ENCODE measurements at regions not wholly inside any gene's neighbourhood (a gene's known extent, or its start where the extent isn't known, plus 50 kb on each side); places are given as distances from the start of the nearest gene placed in this dataset.
A peak's percentile ranks its signal among the peaks of the same experiment; 100 is the strongest.

DNA sequence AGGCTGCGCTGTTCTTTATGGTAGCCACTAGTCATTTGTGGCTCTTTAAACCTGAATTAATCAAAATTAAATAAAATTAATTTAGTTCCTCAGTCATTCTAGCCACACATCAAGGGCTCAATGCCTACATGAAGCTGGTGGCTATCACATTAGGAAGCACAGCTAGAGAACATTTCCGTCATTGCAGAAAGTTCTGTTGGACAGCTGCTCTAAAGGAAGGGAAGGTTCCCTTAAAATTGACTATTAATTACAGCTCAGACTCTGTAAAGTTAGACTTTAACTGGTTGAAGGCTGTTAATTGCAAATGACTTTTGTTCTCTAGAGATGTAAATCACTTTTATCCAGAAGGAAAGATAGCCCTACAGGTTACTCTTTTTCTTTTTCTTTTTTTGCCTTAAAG, 202.7 kb upstream of the ADAMTS9 start:
- H3K27ac ChIP-seq (ENCODE audit: low read depth, low read length, severe bottlenecking): no peak overlapping the region
- no peaks in the 10 kb centered on the region for H3K9me3 ChIP-seq (ENCODE audit: control insufficient read depth, low read length)
- 100% methylated on average over 1 of the region's 2 CpGs for WGBS, 2 experiments (ENCODE audit: insufficient coverage in 2 of 2)
- H3K4me3 ChIP-seq (ENCODE audit: extremely low read depth, insufficient read depth, low read length, poor library complexity, severe bottlenecking): no peak overlapping the region
- no peaks in the 10 kb centered on the region for H3K4me1 ChIP-seq (ENCODE audit: control insufficient read depth, insufficient read depth, low read length, poor library complexity, severe bottlenecking)
- no peaks in the 10 kb centered on the region for H3K36me3 ChIP-seq (ENCODE audit: control insufficient read depth, insufficient read depth, low read length)

GRCh38 chr3:64890006-64890405, 202.2 kb upstream of the ADAMTS9 start:
- H3K36me3 ChIP-seq (ENCODE audit: control insufficient read depth, insufficient read depth, low read length): no peaks in the 10 kb centered on the region
- WGBS, 2 experiments (ENCODE audit: insufficient coverage in 2 of 2): 84 to 93% methylated on average over 9 to 10 of the region's 10 CpGs

DNA sequence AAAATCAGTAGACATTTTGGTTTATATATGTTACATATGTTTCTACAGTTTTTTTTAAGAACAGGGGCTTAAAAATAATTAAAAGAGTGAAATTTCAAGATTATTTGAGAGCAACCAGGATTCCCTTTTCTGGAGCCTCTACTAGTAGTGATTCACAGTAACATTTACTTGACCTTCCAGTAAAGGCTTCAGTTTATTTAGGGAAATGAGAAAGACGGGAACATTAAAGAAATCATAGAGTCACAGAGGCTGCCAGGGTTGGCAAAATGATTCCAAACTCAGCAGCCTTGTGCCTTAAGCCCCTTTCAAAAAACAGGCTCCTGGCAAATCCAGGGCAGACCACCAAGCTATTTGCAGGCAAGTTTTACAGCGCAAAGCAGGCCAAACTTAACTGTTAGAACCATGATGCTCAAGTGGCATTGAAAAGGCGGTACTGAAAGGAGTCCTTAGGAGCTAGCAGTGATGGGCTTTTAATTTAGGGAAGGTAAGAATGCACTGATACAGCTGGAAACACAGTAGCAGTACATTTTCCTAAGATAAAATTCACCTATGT, 201.1 kb upstream of the ADAMTS9 start:
- Histone ChIP-seq H3K36me3 (ENCODE audit: control insufficient read depth, insufficient read depth, low read length) (no peaks in the 10 kb centered on the region), H3K4me1 (ENCODE audit: control insufficient read depth, insufficient read depth, low read length, poor library complexity, severe bottlenecking) (no peaks in the 10 kb centered on the region), H3K9me3 (ENCODE audit: control insufficient read depth, low read length) (no peaks in the 10 kb centered on the region), H3K27ac (ENCODE audit: low read depth, low read length, severe bottlenecking) (no peak overlapping the region), H3K4me3 (ENCODE audit: extremely low read depth, insufficient read depth, low read length, poor library complexity, severe bottlenecking) (no peak overlapping the region)
- WGBS, 2 experiments (ENCODE audit: insufficient coverage in 2 of 2): 95 to 96% methylated on average over 2 of the region's 3 CpGs

More at GRCh38 chr3:64890006-64890405, 202.2 kb upstream of the ADAMTS9 start:
- Histone ChIP-seq H3K4me3 (ENCODE audit: extremely low read depth, insufficient read depth, low read length, poor library complexity, severe bottlenecking) (no peak overlapping the region), H3K9me3 (ENCODE audit: control insufficient read depth, low read length) (no peaks in the 10 kb centered on the region), H3K4me1 (ENCODE audit: control insufficient read depth, insufficient read depth, low read length, poor library complexity, severe bottlenecking) (no peaks in the 10 kb centered on the region), H3K27ac (ENCODE audit: low read depth, low read length, severe bottlenecking) (no peak overlapping the region)

GRCh38 chr3:64888165-64888564, 200.4 kb upstream of the ADAMTS9 start:
- Histone ChIP-seq H3K4me3 (ENCODE audit: extremely low read depth, insufficient read depth, low read length, poor library complexity, severe bottlenecking) (no peak overlapping the region), H3K27ac (ENCODE audit: low read depth, low read length, severe bottlenecking) (no peak overlapping the region), H3K36me3 (ENCODE audit: control insufficient read depth, insufficient read depth, low read length) (no peaks in the 10 kb centered on the region), H3K9me3 (ENCODE audit: control insufficient read depth, low read length) (no peaks in the 10 kb centered on the region), H3K4me1 (ENCODE audit: control insufficient read depth, insufficient read depth, low read length, poor library complexity, severe bottlenecking) (no peaks in the 10 kb centered on the region)
- no CpG with 5 or more reads among the region's 1 CpG for WGBS, 2 experiments (ENCODE audit: insufficient coverage in 2 of 2)

DNA sequence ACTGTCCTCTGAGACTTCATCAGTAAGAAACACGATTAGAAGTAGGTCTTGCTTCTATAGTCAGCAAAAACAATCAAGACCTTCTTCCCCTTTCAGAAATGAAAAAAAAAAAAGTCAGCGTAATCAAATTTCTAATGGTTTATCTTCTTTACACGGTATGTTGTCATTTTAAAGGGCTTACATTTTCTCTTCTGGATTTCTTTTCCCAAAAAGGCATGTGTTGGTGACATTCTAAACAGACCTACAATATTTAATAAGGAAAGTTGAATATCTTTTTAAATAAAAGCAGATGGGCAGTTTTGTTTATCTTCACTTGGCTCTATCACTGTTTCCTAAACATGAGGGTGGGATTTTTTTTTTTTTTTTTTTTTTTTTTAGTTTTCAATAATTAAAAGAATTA, 197.3 kb upstream of the ADAMTS9 start:
- H3K9me3 ChIP-seq (ENCODE audit: control insufficient read depth, low read length): peaks cover 6% of the 10 kb centered on the region
- H3K27ac ChIP-seq (ENCODE audit: low read depth, low read length, severe bottlenecking): no peak overlapping the region
- 100% methylated on average over 1 of the region's 3 CpGs for WGBS, 2 experiments (ENCODE audit: insufficient coverage in 2 of 2)
- peaks cover 3% of the 10 kb centered on the region for H3K4me1 ChIP-seq (ENCODE audit: control insufficient read depth, insufficient read depth, low read length, poor library complexity, severe bottlenecking)
- no peaks in the 10 kb centered on the region for H3K36me3 ChIP-seq (ENCODE audit: control insufficient read depth, insufficient read depth, low read length)
- H3K4me3 ChIP-seq (ENCODE audit: extremely low read depth, insufficient read depth, low read length, poor library complexity, severe bottlenecking): no peak overlapping the region

DNA sequence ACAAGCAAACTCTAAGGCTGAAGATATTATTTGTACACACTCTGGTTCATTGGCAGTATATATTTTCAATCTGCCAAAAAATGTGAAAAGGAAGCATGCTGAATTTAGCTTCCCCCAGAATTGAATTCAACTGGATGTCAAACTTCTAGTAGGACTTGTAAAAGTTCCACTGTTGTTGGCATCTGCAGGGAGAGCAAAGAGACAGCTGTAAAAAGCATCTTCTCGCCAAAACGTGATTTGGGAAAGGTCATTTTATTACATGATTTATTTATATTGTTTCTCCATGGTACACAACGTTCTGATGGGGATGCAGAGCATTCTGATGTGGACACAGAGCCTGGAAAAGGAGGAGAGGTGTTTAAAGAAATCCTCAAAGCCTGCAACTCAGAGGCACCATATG, 196.7 kb upstream of the ADAMTS9 start:
- no peak overlapping the region for H3K4me3 ChIP-seq (ENCODE audit: extremely low read depth, insufficient read depth, low read length, poor library complexity, severe bottlenecking)
- H3K27ac ChIP-seq (ENCODE audit: low read depth, low read length, severe bottlenecking): no peak overlapping the region
- H3K36me3 ChIP-seq (ENCODE audit: control insufficient read depth, insufficient read depth, low read length): no peaks in the 10 kb centered on the region
- peaks cover 3% of the 10 kb centered on the region for H3K4me1 ChIP-seq (ENCODE audit: control insufficient read depth, insufficient read depth, low read length, poor library complexity, severe bottlenecking)
- H3K9me3 ChIP-seq (ENCODE audit: control insufficient read depth, low read length): peaks cover 6% of the 10 kb centered on the region
- WGBS, 2 experiments (ENCODE audit: insufficient coverage in 2 of 2): no CpG with 5 or more reads among the region's 3 CpGs

DNA sequence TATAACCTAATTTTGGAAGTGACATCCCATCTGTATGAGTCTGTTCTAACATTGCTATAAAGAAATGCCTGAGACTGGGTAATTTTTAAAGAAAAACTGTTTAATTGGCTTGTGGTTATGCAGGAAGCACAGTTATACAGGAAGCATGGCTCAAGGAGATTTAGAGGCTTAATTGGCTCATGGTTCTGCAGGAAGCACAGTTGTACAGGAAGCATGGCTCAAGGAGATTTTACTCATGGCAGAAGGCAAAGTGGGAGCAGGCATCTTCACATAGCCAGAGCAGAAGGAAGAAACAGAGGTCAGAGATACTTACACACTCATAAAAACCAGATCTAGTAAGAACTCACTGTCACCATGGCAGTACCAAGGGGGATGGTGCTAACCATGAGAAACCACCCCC, 193.1 kb upstream of the ADAMTS9 start:
- Histone ChIP-seq H3K36me3 (ENCODE audit: control insufficient read depth, insufficient read depth, low read length) (no peaks in the 10 kb centered on the region), H3K27ac (ENCODE audit: low read depth, low read length, severe bottlenecking) (no peak overlapping the region), H3K4me1 (ENCODE audit: control insufficient read depth, insufficient read depth, low read length, poor library complexity, severe bottlenecking) (peaks cover 3% of the 10 kb centered on the region), H3K4me3 (ENCODE audit: extremely low read depth, insufficient read depth, low read length, poor library complexity, severe bottlenecking) (no peak overlapping the region), H3K9me3 (ENCODE audit: control insufficient read depth, low read length) (peaks cover 6% of the 10 kb centered on the region)

DNA sequence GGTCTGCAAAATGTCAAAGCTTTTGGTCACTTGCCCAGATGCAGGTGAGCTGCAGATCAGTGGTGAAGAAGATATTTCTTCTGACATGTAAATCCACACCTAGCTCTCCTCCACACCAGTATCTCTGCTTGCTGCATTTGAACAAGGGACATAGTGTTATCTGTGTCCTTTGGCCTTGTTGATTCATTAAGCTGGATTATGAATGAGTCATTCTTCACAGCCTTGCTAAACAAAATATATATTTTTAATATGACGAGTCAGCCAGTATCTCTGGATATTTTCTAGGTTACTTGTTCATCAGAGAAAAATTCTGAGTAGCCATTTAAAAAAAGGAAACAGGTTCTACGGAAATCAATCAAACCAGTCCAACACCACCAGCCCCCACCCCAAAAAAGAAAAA, 190.6 kb upstream of the ADAMTS9 start:
- Histone ChIP-seq H3K9me3 (ENCODE audit: control insufficient read depth, low read length) (peaks cover 6% of the 10 kb centered on the region), H3K4me3 (ENCODE audit: extremely low read depth, insufficient read depth, low read length, poor library complexity, severe bottlenecking) (no peak overlapping the region), H3K36me3 (ENCODE audit: control insufficient read depth, insufficient read depth, low read length) (no peaks in the 10 kb centered on the region), H3K27ac (ENCODE audit: low read depth, low read length, severe bottlenecking) (no peak overlapping the region), H3K4me1 (ENCODE audit: control insufficient read depth, insufficient read depth, low read length, poor library complexity, severe bottlenecking) (peaks cover 3% of the 10 kb centered on the region)
- WGBS, 2 experiments (ENCODE audit: insufficient coverage in 2 of 2): no CpG with 5 or more reads among the region's 2 CpGs

DNA sequence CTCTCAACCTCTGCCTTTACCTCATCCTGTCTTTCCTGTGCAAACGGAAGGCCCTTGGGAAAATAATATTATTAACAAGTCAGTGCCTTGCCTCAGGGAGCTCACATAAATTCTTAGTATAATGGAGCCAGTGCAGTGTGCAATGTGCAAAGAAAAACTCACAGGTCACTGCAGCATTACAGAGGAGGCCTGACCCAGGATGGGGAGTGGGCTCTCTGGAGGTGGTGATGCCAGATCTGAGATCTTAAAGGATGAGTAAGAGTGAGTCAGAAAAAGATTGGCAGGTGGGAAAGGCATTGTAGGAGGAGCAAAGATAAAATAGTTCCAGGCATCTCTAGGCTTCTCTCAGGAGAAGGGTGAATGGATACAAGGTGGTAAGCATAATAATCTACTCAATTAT, 185.6 kb upstream of the ADAMTS9 start:
- no CpG with 5 or more reads among the region's 1 CpG for WGBS, 2 experiments (ENCODE audit: insufficient coverage in 2 of 2)
- H3K27ac ChIP-seq (ENCODE audit: low read depth, low read length, severe bottlenecking): peak overlapping the region; percentile 39
- H3K36me3 ChIP-seq (ENCODE audit: control insufficient read depth, insufficient read depth, low read length): no peaks in the 10 kb centered on the region

DNA sequence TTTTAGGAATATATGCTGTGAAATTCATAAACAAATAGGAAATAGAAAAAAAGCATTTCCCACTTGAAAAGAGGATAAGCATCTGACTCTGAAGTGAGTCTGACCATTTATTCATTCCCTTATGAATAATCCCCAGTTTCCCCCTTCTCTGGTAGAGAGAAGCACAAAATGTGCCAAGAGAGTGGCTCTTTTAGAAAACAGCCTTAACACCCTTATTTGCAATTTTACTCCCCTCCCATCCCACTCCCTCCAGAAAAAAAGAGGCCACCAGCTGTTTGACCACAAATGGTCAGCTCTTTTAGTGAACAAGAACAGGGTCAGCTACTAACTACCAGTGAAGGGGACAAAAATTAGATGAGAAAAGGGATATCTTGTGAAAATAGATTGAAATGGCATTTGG, 184.5 kb upstream of the ADAMTS9 start:
- Histone ChIP-seq H3K4me1 (ENCODE audit: control insufficient read depth, insufficient read depth, low read length, poor library complexity, severe bottlenecking) (peaks cover 19% of the 10 kb centered on the region), H3K4me3 (ENCODE audit: extremely low read depth, insufficient read depth, low read length, poor library complexity, severe bottlenecking) (no peak overlapping the region), H3K27ac (ENCODE audit: low read depth, low read length, severe bottlenecking) (no peak overlapping the region), H3K36me3 (ENCODE audit: control insufficient read depth, insufficient read depth, low read length) (no peaks in the 10 kb centered on the region), H3K9me3 (ENCODE audit: control insufficient read depth, low read length) (peaks cover 8% of the 10 kb centered on the region)

More for the DNA sequence above, 185.6 kb upstream of the ADAMTS9 start:
- Histone ChIP-seq H3K4me1 (ENCODE audit: control insufficient read depth, insufficient read depth, low read length, poor library complexity, severe bottlenecking) (peaks cover 19% of the 10 kb centered on the region), H3K4me3 (ENCODE audit: extremely low read depth, insufficient read depth, low read length, poor library complexity, severe bottlenecking) (no peak overlapping the region), H3K9me3 (ENCODE audit: control insufficient read depth, low read length) (peaks cover 8% of the 10 kb centered on the region)

DNA sequence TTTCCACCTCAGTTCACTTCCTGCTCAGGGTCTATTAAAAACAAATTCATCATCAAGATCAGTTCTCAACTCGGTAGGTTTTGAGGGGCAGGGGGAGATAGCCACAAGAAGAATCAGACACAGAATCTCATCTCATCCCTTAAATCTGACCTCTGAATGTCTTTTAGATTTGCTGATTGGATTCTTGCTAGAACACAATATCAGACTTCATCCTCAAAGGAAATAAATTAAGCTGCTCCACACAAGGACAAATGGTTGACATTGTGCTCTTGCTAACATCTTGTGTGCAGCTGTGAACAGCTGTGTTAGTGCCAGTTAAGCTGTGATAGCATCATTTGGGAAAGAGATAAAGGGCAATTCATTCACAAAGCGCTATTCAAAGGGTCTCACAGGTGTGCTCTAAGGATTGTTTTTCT, 184.0 kb upstream of the ADAMTS9 start:
- Histone ChIP-seq H3K36me3 (ENCODE audit: control insufficient read depth, insufficient read depth, low read length) (no peaks in the 10 kb centered on the region), H3K4me1 (ENCODE audit: control insufficient read depth, insufficient read depth, low read length, poor library complexity, severe bottlenecking) (peaks cover 19% of the 10 kb centered on the region), H3K27ac (ENCODE audit: low read depth, low read length, severe bottlenecking) (no peak overlapping the region), H3K4me3 (ENCODE audit: extremely low read depth, insufficient read depth, low read length, poor library complexity, severe bottlenecking) (no peak overlapping the region), H3K9me3 (ENCODE audit: control insufficient read depth, low read length) (peaks cover 8% of the 10 kb centered on the region)
- WGBS, 2 experiments (ENCODE audit: insufficient coverage in 2 of 2): no CpG with 5 or more reads among the region's 2 CpGs
